ENCODE measurements at regions not wholly inside any gene's neighbourhood (a gene's known extent, or its start where the extent isn't known, plus 50 kb on each side); places are given as distances from the start of the nearest gene placed in this dataset.

DNA sequence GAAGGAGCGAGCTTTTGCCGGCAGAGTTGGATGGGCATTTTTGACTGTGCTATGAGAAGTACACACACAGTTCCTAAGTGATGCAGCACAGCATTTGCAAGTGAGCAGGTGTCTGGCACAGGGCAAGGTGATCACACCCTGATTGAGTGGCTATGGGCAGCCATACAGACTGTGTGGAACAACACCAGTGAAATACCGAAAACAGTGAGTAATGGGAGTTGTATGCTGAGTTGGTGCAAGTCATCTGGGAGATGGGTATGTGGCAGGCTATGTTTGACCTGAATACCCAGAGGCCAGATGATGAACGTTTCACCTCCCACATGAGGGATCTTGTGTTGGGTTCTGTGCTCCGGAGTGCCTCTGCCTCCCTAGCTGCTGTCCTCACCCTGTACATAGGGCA is 53.5 kb upstream of the TIPARP start:
- Mint-ChIP-seq H3K9me3 (no peaks in the 10 kb centered on the region), H3K27me3 (no peaks in the 10 kb centered on the region), H3K27ac (no peak overlapping the region), H3K36me3 (ENCODE audit: low read depth) (no peaks in the 10 kb centered on the region), H3K4me1 (ENCODE audit: low read depth) (peaks cover 33% of the 10 kb centered on the region), H3K4me3 (no peak overlapping the region)

- no peak overlapping the region for H3K4me3 Mint-ChIP-seq
- H3K9me3 Mint-ChIP-seq, result no peaks in the 10 kb centered on the region
- H3K36me3 Mint-ChIP-seq (ENCODE audit: low read depth), result no peaks in the 10 kb centered on the region
- H3K27ac Mint-ChIP-seq, result no peak overlapping the region
- H3K27me3 Mint-ChIP-seq, result no peaks in the 10 kb centered on the region
- peaks cover 39% of the 10 kb centered on the region for H3K4me1 Mint-ChIP-seq (ENCODE audit: low read depth)
Measured at GRCh38 chr3:156620260-156620659, 54.1 kb upstream of the TIPARP start.

DNA sequence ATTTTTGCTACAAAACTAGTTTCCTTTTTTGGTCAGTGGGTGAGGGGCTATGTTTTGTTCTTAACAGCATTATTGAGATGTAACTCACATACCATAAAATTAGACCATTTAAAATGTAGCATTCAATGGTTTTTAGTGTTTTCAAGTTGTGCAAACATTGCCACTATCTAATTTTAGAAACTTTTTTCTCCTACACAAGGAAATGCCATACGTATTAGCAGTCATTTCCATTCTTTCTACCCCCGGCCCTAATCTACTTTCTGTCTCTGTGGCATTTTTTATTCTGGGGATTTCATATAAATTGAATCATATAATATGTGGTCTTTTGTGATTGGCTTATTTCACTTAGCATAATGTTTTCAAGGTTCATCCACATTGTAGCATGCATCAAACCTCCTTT is 55.0 kb upstream of the TIPARP start:
- no peaks in the 10 kb centered on the region for H3K27me3 Mint-ChIP-seq
- no peak overlapping the region for H3K4me3 Mint-ChIP-seq
- H3K36me3 Mint-ChIP-seq (ENCODE audit: low read depth), result no peaks in the 10 kb centered on the region
- peaks cover 46% of the 10 kb centered on the region for H3K4me1 Mint-ChIP-seq (ENCODE audit: low read depth)
- no peaks in the 10 kb centered on the region for H3K9me3 Mint-ChIP-seq
- H3K27ac Mint-ChIP-seq, result peak overlapping the region; percentile 53

- no peak overlapping the region for H3K4me3 Mint-ChIP-seq
Measured at GRCh38 chr3:156617781-156618180, 56.6 kb upstream of the TIPARP start.

GRCh38 chr3:156617145-156617544 is 57.2 kb upstream of the TIPARP start:
- Mint-ChIP-seq H3K4me1 (ENCODE audit: low read depth) (peaks cover 46% of the 10 kb centered on the region), H3K36me3 (ENCODE audit: low read depth) (no peaks in the 10 kb centered on the region), H3K4me3 (no peak overlapping the region), H3K9me3 (no peaks in the 10 kb centered on the region), H3K27me3 (no peaks in the 10 kb centered on the region), H3K27ac (peak overlapping the region; percentile 82)

More at GRCh38 chr3:156617781-156618180, 56.6 kb upstream of the TIPARP start:
- Mint-ChIP-seq H3K27ac (peak overlapping the region; percentile 82), H3K4me1 (ENCODE audit: low read depth) (peaks cover 46% of the 10 kb centered on the region), H3K9me3 (no peaks in the 10 kb centered on the region), H3K27me3 (no peaks in the 10 kb centered on the region), H3K36me3 (ENCODE audit: low read depth) (no peaks in the 10 kb centered on the region)

- Mint-ChIP-seq H3K27me3 (no peaks in the 10 kb centered on the region), H3K27ac (peak overlapping the region; percentile 91), H3K9me3 (no peaks in the 10 kb centered on the region), H3K4me1 (ENCODE audit: low read depth) (peaks cover 46% of the 10 kb centered on the region), H3K36me3 (ENCODE audit: low read depth) (no peaks in the 10 kb centered on the region), H3K4me3 (peak overlapping the region; percentile 36)
Measured at GRCh38 chr3:156615592-156616173, 58.7 kb upstream of the TIPARP start.

DNA sequence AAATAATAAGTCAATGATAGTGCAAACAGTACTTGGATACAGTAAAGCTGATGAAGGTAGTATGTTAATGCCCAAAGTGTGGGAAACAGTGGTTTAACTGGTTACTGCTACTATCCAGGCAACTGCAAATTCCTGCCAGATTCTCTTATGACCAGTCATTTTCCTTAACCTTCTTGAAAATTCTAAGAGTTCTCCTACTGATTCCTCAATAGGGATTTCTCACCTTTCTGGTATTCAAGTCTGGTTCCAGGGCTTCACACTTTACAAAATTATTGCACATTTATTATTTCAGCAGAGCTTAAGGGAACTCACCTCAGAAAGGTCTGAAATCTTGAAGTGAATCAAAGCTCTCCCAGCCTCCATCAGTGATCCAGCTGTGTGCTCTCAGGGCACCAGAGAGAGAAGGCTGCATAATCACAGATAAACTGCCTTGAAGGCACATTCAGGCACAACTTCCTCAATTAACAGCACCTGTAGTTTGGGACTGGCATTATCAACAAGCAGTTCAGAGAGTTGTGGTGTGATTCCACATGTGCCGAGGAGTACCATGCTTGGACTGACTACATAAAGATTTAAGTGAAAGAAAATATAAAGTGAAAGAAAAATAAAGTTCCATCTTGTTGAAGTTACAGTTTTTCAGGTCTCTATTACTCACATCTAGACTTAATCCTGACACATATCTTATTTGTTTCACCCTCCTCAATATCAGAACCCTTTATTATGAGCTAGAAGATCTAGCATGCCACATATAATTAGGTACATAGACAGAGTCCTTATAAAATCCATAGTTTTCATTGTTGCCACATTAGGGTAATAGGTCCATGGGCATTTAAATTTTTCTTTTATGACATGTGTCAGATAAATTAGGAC is 59.5 kb upstream of the TIPARP start:
- Mint-ChIP-seq H3K27me3 (peaks cover 2% of the 10 kb centered on the region), H3K9me3 (no peaks in the 10 kb centered on the region), H3K36me3 (ENCODE audit: low read depth) (no peaks in the 10 kb centered on the region), H3K4me3 (no peak overlapping the region), H3K4me1 (ENCODE audit: low read depth) (peaks cover 46% of the 10 kb centered on the region), H3K27ac (peak overlapping the region; percentile 91)

- Mint-ChIP-seq H3K27me3 (peaks cover 8% of the 10 kb centered on the region), H3K4me1 (ENCODE audit: low read depth) (peaks cover 32% of the 10 kb centered on the region), H3K36me3 (ENCODE audit: low read depth) (no peaks in the 10 kb centered on the region), H3K9me3 (no peaks in the 10 kb centered on the region), H3K27ac (no peak overlapping the region), H3K4me3 (no peak overlapping the region)
Measured at GRCh38 chr3:156612903-156613302, 58.0 kb upstream of the SSR3 start.

DNA sequence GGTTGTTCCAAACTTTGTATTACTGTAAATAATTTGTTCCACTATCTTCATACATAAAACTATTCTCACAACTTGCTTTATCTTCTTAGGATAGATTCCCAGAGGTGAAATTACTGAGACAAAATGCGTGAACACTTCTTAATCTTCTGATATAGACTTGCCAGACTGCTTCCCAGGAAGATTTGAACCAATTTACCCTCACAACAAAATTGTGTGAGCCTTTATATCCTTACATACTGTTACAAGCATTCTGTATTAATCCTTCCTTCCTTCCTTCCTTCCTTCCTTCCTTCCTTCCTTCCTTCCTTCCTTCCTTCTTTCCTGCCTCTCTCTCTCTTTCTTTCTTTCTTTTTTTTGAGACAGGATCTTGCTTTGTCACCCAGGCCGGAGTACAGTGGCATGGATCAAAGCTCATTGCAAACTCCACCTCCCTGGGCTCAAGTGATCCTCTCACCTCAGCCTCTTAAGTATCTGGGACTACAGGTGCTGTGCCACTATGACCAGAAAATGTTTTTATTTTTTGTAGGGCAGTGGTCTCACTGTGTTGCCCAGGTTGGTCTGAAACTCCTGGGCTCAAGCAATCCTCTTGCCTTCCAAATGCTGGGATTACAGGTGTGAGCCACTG is 57.1 kb upstream of the SSR3 start:
- H3K9me3 Mint-ChIP-seq, result no peaks in the 10 kb centered on the region
- no peak overlapping the region for H3K27ac Mint-ChIP-seq
- H3K27me3 Mint-ChIP-seq, result peaks cover 13% of the 10 kb centered on the region
- H3K36me3 Mint-ChIP-seq (ENCODE audit: low read depth), result no peaks in the 10 kb centered on the region
- H3K4me3 Mint-ChIP-seq, result no peak overlapping the region
- peaks cover 23% of the 10 kb centered on the region for H3K4me1 Mint-ChIP-seq (ENCODE audit: low read depth)

DNA sequence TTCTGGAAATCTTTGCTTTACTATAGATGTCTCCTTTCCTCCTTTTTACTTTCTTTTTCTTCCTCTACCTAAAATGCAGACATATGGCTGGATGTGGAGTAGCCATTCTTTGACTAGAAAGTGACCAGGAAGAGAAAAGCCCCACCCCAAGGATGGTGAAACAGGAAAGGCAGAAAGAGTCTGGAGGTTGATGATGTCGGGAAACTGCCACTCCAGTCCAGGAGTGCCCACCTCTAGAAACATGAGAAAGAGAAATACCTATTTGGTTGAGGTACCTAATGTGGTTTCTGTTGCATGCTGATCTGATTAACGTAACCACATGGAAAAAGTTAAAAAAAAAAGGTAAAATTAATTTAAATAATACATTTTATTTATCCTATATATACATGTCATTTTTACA is 55.2 kb upstream of the SSR3 start:
- H3K4me3 Mint-ChIP-seq, result no peak overlapping the region
- no peaks in the 10 kb centered on the region for H3K36me3 Mint-ChIP-seq (ENCODE audit: low read depth)

GRCh38 chr3:156609546-156609945 is 54.6 kb upstream of the SSR3 start:
- Mint-ChIP-seq H3K27ac (no peak overlapping the region), H3K36me3 (ENCODE audit: low read depth) (no peaks in the 10 kb centered on the region), H3K27me3 (peaks cover 25% of the 10 kb centered on the region), H3K4me3 (no peak overlapping the region), H3K9me3 (no peaks in the 10 kb centered on the region), H3K4me1 (ENCODE audit: low read depth) (peaks cover 7% of the 10 kb centered on the region)

More for the DNA sequence above, 55.2 kb upstream of the SSR3 start:
- Mint-ChIP-seq H3K9me3 (no peaks in the 10 kb centered on the region), H3K27me3 (peaks cover 25% of the 10 kb centered on the region), H3K27ac (no peak overlapping the region), H3K4me1 (ENCODE audit: low read depth) (peaks cover 13% of the 10 kb centered on the region)

GRCh38 chr3:156608601-156609514 is 53.9 kb upstream of the SSR3 start:
- Mint-ChIP-seq H3K4me1 (ENCODE audit: low read depth) (peaks cover 7% of the 10 kb centered on the region), H3K36me3 (ENCODE audit: low read depth) (no peaks in the 10 kb centered on the region), H3K9me3 (no peaks in the 10 kb centered on the region), H3K27ac (no peak overlapping the region), H3K27me3 (peaks cover 25% of the 10 kb centered on the region), H3K4me3 (no peak overlapping the region)

DNA sequence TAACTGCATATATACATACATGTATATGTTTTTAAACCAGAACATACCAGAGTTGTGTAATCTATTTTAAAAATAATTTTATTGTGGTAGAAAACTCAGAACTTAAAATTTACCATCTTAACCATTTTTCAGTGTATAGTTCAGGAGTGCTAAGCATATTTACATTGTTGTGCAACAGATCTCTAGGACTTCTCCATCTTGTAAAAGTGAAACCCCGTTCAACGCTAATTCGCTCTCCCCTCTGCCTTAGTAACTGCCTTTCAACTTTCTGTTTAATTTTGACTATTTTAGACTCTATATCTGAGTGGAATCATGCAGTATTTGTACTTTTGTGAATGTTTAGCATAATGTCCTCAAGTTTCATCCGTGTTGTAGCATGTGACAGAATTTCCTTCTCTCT is 51.8 kb upstream of the SSR3 start:
- peak overlapping the region; percentile 57 for H3K4me3 Mint-ChIP-seq
- peaks cover 25% of the 10 kb centered on the region for H3K27me3 Mint-ChIP-seq
- peaks cover 19% of the 10 kb centered on the region for H3K4me1 Mint-ChIP-seq (ENCODE audit: low read depth)
- H3K36me3 Mint-ChIP-seq (ENCODE audit: low read depth), result no peaks in the 10 kb centered on the region
- H3K9me3 Mint-ChIP-seq, result no peaks in the 10 kb centered on the region
- H3K27ac Mint-ChIP-seq, result no peak overlapping the region

DNA sequence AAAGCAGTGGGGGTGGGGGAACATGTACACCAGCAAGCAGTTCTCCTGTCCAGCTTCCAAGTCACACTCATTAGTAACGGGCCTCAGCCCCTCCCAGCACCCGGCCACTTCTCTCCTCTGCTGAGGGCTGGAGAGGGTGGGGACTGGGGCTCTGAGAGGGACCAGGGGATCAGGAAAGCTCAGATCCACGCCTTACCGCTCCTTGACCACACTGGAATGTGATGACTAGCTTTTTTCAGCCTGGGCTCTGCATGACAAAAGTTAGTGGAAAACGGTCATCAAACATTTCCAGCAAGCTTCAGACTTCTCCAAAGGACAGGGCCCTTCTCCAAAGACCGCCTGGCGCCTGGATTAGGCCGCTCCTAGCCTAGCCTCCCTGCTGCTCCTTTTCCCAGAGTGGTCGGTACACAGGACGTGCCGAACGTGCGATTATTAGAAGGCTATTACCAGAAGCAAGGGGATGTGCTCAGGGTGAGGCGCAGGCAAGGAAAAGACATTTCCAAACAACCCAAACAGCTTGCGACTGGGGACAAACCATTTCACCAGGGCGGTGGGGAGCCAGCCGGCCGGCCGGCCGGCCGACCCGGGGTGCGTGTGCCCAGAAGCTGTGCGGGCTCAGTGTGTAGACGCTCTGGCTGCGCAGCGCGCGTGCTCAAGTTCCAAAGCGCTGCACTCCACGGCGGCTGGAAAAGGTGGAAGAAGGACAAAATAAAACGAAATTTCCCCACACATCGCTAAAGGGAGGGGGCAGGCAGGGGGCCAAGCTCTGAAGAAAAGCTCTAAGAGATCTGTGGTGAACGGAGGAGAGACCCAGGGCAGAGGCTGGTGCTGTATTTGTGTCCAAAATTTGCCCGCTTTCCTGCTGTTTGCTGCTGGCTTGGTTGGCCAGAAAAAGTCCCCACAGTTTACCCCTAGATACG is 51.0 kb upstream of the SSR3 start:
- H3K4me1 Mint-ChIP-seq (ENCODE audit: low read depth), result peaks cover 19% of the 10 kb centered on the region
- H3K9me3 Mint-ChIP-seq, result no peaks in the 10 kb centered on the region
- H3K27me3 Mint-ChIP-seq, result peaks cover 25% of the 10 kb centered on the region
- H3K36me3 Mint-ChIP-seq (ENCODE audit: low read depth), result no peaks in the 10 kb centered on the region
- peak overlapping the region; percentile 76 for H3K4me3 Mint-ChIP-seq
- no peak overlapping the region for H3K27ac Mint-ChIP-seq

Data from stimulated activated naive CD8-positive, alpha-beta T cell treated with anti-CD3 and anti-CD28 coated beads, Interleukin-15, Interleukin-2, amounts not matched to agents 100 ng/mL and 50 ng/mL, for 24 hours (primary cell).